GM20000 (cell line): ENCODE measurements at regions not wholly inside any gene's neighbourhood (a gene's known extent, or its start where the extent isn't known, plus 50 kb on each side); places are given as distances from the start of the nearest gene placed in this dataset.
"Not testable (repeated sequence)": the region's sequence is repeated elsewhere in the genome, so short reads cannot be mapped to it uniquely, and the experiment has no call there.

Source experiments
- DNase-seq: peaks from one replicate; pipeline ENCODE4 v3.0.0; 2012; ENCODE audit warnings: low spot score
- CTCF ChIP-seq: IDR thresholded peaks from 2 replicates; pipeline ENCODE4 v1.5.1; 2012; ENCODE audit warnings: mild to moderate bottlenecking, control low read depth; ENCODE audit errors: extremely low read depth, missing control alignments

- TF ChIP-seq CTCF: no peak
- DNase-seq: no peak
Observed at GRCh38 chr5:14936588-14936987, 65.0 kb upstream of the ANKH start.

DNA sequence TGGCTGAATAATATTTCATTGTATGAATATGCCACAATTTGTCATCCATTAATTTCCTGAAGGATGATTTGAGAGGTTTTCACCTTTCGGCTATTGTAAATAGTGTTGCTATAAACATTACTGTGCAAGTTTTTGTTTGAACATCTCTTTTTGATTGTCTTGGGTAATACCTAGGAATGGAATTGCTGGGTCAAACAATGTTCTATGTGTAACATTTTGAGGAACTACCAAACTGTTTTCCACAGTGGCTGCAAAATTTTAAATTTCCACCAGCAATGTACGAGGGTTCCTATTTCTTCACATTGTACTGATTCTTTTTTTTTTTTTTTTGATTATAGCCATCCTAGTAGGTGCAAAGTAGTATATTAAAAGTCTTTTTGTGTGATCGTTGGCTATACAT, 63.8 kb upstream of the ANKH start:
- no peak for TF ChIP-seq CTCF
- DNase-seq: no peak

- no peak for DNase-seq
- TF ChIP-seq CTCF: no peak
Observed at GRCh38 chr5:14932902-14933469, 61.4 kb upstream of the ANKH start.

- no peak for TF ChIP-seq CTCF
- no peak for DNase-seq
Observed at GRCh38 chr5:14930486-14930885, 58.9 kb upstream of the ANKH start.

- DNase-seq: no peak
- no peak for TF ChIP-seq CTCF
Observed at GRCh38 chr5:14929293-14930065, 57.9 kb upstream of the ANKH start.

DNA sequence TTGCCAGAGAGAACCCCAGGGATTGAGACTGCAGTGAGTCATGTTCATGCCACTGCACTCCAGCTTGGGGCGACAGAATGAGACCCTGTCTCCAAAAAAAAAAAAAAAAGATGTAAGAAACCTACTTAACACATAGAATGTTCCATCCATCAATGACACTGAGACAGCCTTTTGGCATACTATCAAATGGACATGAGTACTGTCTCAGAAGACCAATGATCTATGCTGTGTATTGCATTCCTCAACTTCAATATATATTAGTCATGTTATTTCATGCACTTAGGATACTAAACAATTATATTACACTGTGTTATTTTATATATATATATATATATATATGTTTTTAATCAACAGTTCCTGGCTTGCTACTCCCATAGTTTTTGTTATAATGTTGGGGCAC, 57.1 kb upstream of the ANKH start:
- no peak for TF ChIP-seq CTCF
- DNase-seq: no peak

DNA sequence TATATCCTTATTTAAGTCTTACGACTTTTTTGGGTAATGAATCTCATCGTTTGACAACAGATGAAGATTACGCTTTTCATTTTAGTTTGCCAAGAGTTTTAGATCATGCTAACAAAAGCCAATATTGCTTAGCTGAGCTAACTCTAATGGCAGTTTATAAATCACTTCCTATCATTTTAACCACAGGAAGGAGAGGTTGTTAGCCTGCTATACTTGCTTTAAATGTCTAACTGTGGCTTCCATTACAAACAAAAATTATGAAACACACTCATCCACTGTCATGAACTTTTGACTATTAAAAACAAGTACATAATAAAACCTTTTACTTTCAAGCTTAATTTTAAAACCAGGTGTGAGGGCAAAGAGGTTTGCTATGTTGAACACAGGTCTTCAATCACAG, 53.7 kb upstream of the ANKH start:
- TF ChIP-seq CTCF: no peak
- no peak for DNase-seq

DNA sequence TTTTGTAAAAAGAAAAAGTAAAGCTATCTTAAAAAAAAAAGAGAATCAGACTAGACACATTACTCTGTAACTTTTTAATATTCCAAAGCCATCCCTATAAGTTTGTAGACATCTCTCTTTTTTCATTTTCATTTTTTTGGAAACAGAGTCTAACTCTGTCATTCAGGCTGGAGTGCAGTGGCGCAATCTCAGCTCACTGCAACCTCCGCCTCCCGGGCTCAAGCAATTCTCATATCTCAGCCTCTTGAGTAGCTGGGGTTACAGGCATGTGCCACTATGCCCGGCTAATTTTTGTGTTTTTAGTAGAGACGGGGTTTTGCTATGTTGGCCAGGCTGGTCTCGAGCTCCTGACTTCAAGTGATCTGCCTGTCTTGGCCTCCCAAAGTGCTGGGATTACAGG, 51.4 kb upstream of the ANKH start:
- DNase-seq: not testable (repeated sequence)
